Posterior vena cava (tissue), 2 donors: ENCODE measurements at regions not wholly inside any gene's neighbourhood (a gene's known extent, or its start where the extent isn't known, plus 50 kb on each side); places are given as distances from the start of the nearest gene placed in this dataset.

Experiments used
- DNase-seq: peaks from one replicate; pipeline ENCODE4 v3.0.0-alpha.2; 2020; ENCODE audit warnings: low spot score
- intact Hi-C, 2 donors: fragments of 100-400 bp; cut with DNase I; formaldehyde crosslinking; loops; one replicate each; pipeline versions ENCODE4 v1.14.1 to v1.14.2; 2022 to 2023
- donor health status: DM: yes; HTN: yes; CAD: no.
- donor health status: DM: yes; HTN: yes; CAD: no.

GRCh38 chr13:26813980-26814348 lies 53.4 kb upstream of the GPR12 start:
- intact Hi-C loops: no loop called here
- no peak for DNase-seq

- DNase-seq: no peak
- intact Hi-C loops: no loop called here
These were observed 52.9 kb upstream of the GPR12 start for GRCh38 chr13:26813321-26813979.

GRCh38 chr13:26811581-26811980 lies 51.0 kb upstream of the GPR12 start:
- intact Hi-C loops: no loop called here
- no peak for DNase-seq
